ENCODE measurements at regions not wholly inside any gene's neighbourhood (a gene's known extent, or its start where the extent isn't known, plus 50 kb on each side); places are given as distances from the start of the nearest gene placed in this dataset.

GRCh38 chr6:14326774-14327173 lies 209.2 kb downstream of the CD83 start:
- no peaks in the 10 kb centered on the region for H3K36me3 Mint-ChIP-seq
- POLR2A ChIA-PET: no interaction called here
- DNase-seq: no peak
- no peak overlapping the region for H3K27ac Mint-ChIP-seq
- H3K9me3 Mint-ChIP-seq: no peaks in the 10 kb centered on the region
- peaks cover 9% of the 10 kb centered on the region for H3K4me1 Mint-ChIP-seq
- no peak overlapping the region for H3K4me3 Mint-ChIP-seq
- H3K27me3 Mint-ChIP-seq: peaks cover 2% of the 10 kb centered on the region
- no peak for ATAC-seq (ENCODE audit: low read depth)

- Mint-ChIP-seq H3K9me3 (peaks cover 2% of the 10 kb centered on the region), H3K27ac (no peak overlapping the region), H3K4me3 (no peak overlapping the region), H3K36me3 (peaks cover 2% of the 10 kb centered on the region), H3K27me3 (peaks cover 6% of the 10 kb centered on the region), H3K4me1 (peaks cover 7% of the 10 kb centered on the region)
- no peak for ATAC-seq (ENCODE audit: low read depth)
- no peak for DNase-seq
- POLR2A ChIA-PET: no interaction called here
These were observed 210.6 kb downstream of the CD83 start for GRCh38 chr6:14328163-14328562.

GRCh38 chr6:14333556-14334305 lies 216.2 kb downstream of the CD83 start:
- Mint-ChIP-seq H3K9me3 (peaks cover 16% of the 10 kb centered on the region), H3K27me3 (peaks cover 16% of the 10 kb centered on the region), H3K27ac (no peak overlapping the region), H3K4me3 (no peak overlapping the region), H3K36me3 (peaks cover 13% of the 10 kb centered on the region), H3K4me1 (peaks cover 3% of the 10 kb centered on the region)
- DNase-seq (no peak), ATAC-seq (ENCODE audit: low read depth) (no peak)
- POLR2A ChIA-PET: no interaction called here

GRCh38 chr6:14335071-14335470 lies 217.5 kb downstream of the CD83 start:
- Mint-ChIP-seq H3K27ac (no peak overlapping the region), H3K9me3 (peaks cover 16% of the 10 kb centered on the region), H3K36me3 (peaks cover 13% of the 10 kb centered on the region), H3K4me1 (peaks cover 5% of the 10 kb centered on the region), H3K4me3 (no peak overlapping the region), H3K27me3 (peaks cover 16% of the 10 kb centered on the region)
- ATAC-seq (ENCODE audit: low read depth) (no peak), DNase-seq (no peak)
- POLR2A ChIA-PET: no interaction called here

GRCh38 chr6:14337152-14337551 lies 219.6 kb downstream of the CD83 start:
- Mint-ChIP-seq H3K27ac (no peak overlapping the region), H3K9me3 (peaks cover 16% of the 10 kb centered on the region), H3K36me3 (peaks cover 13% of the 10 kb centered on the region), H3K4me1 (peaks cover 5% of the 10 kb centered on the region), H3K27me3 (peaks cover 14% of the 10 kb centered on the region), H3K4me3 (no peak overlapping the region)
- DNase-seq (no peak), ATAC-seq (ENCODE audit: low read depth) (no peak)
- POLR2A ChIA-PET: no interaction called here

- Mint-ChIP-seq H3K36me3 (peaks cover 11% of the 10 kb centered on the region), H3K4me3 (no peak overlapping the region), H3K4me1 (peaks cover 5% of the 10 kb centered on the region), H3K27me3 (peaks cover 12% of the 10 kb centered on the region), H3K27ac (no peak overlapping the region), H3K9me3 (peaks cover 14% of the 10 kb centered on the region)
- no peak for ATAC-seq (ENCODE audit: low read depth)
- POLR2A ChIA-PET: no interaction called here
- DNase-seq: no peak
These were observed 221.6 kb downstream of the CD83 start for GRCh38 chr6:14339172-14339571.

GRCh38 chr6:14339711-14340584 lies 222.4 kb downstream of the CD83 start:
- peaks cover 11% of the 10 kb centered on the region for H3K9me3 Mint-ChIP-seq
- no peak overlapping the region for H3K4me3 Mint-ChIP-seq
- no peak overlapping the region for H3K27ac Mint-ChIP-seq
- peaks cover 10% of the 10 kb centered on the region for H3K27me3 Mint-ChIP-seq
- H3K36me3 Mint-ChIP-seq: peaks cover 11% of the 10 kb centered on the region
- ATAC-seq (ENCODE audit: low read depth) (no peak), DNase-seq (no peak)
- POLR2A ChIA-PET: no interaction called here
- H3K4me1 Mint-ChIP-seq: peaks cover 5% of the 10 kb centered on the region

GRCh38 chr6:14344486-14344885 lies 226.9 kb downstream of the CD83 start:
- no peak for DNase-seq
- no peaks in the 10 kb centered on the region for H3K36me3 Mint-ChIP-seq
- H3K4me1 Mint-ChIP-seq: peaks cover 9% of the 10 kb centered on the region
- H3K4me3 Mint-ChIP-seq: no peak overlapping the region
- no peaks in the 10 kb centered on the region for H3K9me3 Mint-ChIP-seq
- H3K27me3 Mint-ChIP-seq: peaks cover 3% of the 10 kb centered on the region
- POLR2A ChIA-PET: no interaction called here
- no peak for ATAC-seq (ENCODE audit: low read depth)
- H3K27ac Mint-ChIP-seq: no peak overlapping the region

- POLR2A ChIA-PET: no interaction called here
- Mint-ChIP-seq H3K4me3 (no peak overlapping the region), H3K9me3 (peaks cover 3% of the 10 kb centered on the region), H3K27ac (no peak overlapping the region), H3K27me3 (peaks cover 2% of the 10 kb centered on the region), H3K4me1 (peaks cover 14% of the 10 kb centered on the region), H3K36me3 (peaks cover 7% of the 10 kb centered on the region)
- DNase-seq: no peak
- no peak for ATAC-seq (ENCODE audit: low read depth)
These were observed 230.8 kb downstream of the CD83 start for GRCh38 chr6:14348389-14348788.

GRCh38 chr6:14349507-14349906 lies 231.9 kb downstream of the CD83 start:
- Mint-ChIP-seq H3K9me3 (peaks cover 3% of the 10 kb centered on the region), H3K4me3 (no peak overlapping the region), H3K27ac (no peak overlapping the region), H3K36me3 (peaks cover 7% of the 10 kb centered on the region), H3K27me3 (peaks cover 2% of the 10 kb centered on the region), H3K4me1 (peaks cover 16% of the 10 kb centered on the region)
- DNase-seq: no peak
- ATAC-seq (ENCODE audit: low read depth): no peak
- POLR2A ChIA-PET: no interaction called here

- Mint-ChIP-seq H3K9me3 (peaks cover 3% of the 10 kb centered on the region), H3K27me3 (no peaks in the 10 kb centered on the region), H3K4me1 (peaks cover 20% of the 10 kb centered on the region), H3K27ac (no peak overlapping the region), H3K36me3 (peaks cover 7% of the 10 kb centered on the region), H3K4me3 (no peak overlapping the region)
- DNase-seq: no peak
- no peak for ATAC-seq (ENCODE audit: low read depth)
- POLR2A ChIA-PET: no interaction called here
These were observed 232.6 kb downstream of the CD83 start for GRCh38 chr6:14350210-14350609.

GRCh38 chr6:14353281-14353680 lies 235.7 kb downstream of the CD83 start:
- Mint-ChIP-seq H3K4me3 (no peak overlapping the region), H3K36me3 (peaks cover 9% of the 10 kb centered on the region), H3K4me1 (peaks cover 20% of the 10 kb centered on the region), H3K27me3 (peaks cover 3% of the 10 kb centered on the region), H3K27ac (peak overlapping the region; percentile 5), H3K9me3 (peaks cover 3% of the 10 kb centered on the region)
- DNase-seq (no peak), ATAC-seq (ENCODE audit: low read depth) (peak; percentile 42)
- POLR2A ChIA-PET: no interaction called here

- Mint-ChIP-seq H3K27ac (no peak overlapping the region), H3K36me3 (peaks cover 9% of the 10 kb centered on the region), H3K9me3 (peaks cover 3% of the 10 kb centered on the region), H3K4me3 (no peak overlapping the region), H3K4me1 (peaks cover 18% of the 10 kb centered on the region), H3K27me3 (peaks cover 3% of the 10 kb centered on the region)
- ATAC-seq (ENCODE audit: low read depth) (no peak), DNase-seq (no peak)
- POLR2A ChIA-PET: no interaction called here
These were observed 236.2 kb downstream of the CD83 start for GRCh38 chr6:14353798-14354197.

Data from activated naive CD8-positive, alpha-beta T cell treated with anti-CD3 and anti-CD28 coated beads, Interleukin-2, amount 10 ng/mL, durations not matched to agents 7 days and 5 days (primary cell).